Eye (tissue), 1 donor: ENCODE measurements at regions not wholly inside any gene's neighbourhood (a gene's known extent, or its start where the extent isn't known, plus 50 kb on each side); places are given as distances from the start of the nearest gene placed in this dataset.

Experiments used
- DNase-seq: peaks from one replicate; pipeline ENCODE4 v3.0.0-alpha.2; 2015

- DNase-seq, result no peak
Observed at GRCh38 chr2:203789618-203790017, 78.0 kb upstream of the CTLA4 start.

DNA sequence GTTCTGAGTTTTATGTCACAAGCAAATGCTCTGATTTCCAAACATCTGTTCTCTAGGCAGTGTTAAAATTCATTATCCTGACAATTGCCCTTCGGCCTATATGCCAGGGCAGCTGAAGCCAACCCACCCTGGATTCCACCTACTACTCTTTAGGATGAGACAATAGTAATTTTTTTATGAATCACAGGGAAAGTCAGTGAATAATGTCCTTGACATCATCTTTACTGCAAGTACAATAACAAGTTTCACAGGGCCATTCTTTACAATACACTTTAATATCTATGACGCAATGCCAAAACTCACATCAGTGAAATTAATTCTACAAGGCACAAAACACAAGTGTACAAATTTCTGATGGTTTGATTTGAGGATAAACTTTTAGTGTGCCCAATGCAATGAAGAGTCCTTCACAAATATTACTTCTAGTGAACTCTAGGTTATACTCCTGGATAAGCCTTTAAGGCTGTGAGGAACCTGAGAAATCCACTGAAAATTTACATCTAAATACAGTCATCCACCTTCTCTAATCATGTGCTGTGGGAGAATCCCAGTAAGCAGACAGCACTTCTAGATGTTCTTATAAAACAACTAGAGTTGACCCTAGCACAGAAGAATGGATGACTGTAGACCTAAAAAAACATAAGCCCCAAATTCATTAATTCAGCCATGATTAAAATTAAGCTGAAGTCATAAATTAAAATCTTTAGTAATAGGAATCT lies 77.3 kb upstream of the CTLA4 start:
- no peak for DNase-seq

- DNase-seq, result no peak
Observed at GRCh38 chr2:203796248-203797010, 71.1 kb upstream of the CTLA4 start.

DNA sequence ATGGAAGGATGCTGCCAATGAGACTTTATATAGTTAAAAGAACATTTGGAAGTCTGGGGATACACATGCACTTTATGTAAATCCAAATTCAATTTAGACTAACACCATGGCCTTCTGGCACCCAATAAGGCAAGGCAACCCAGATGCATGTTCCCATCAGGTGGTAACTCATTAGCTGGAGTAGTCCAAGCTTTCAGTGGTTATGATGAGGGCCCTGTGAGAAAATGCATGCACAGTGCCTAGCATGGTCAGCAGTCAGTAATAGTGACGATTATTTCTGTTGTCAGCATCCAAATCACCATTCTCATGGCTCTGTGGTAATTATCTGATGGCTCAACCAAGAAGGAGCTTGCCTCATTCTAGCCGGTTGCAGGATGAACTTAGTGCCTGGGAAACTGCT lies 70.3 kb upstream of the CTLA4 start:
- DNase-seq, result peak; percentile 31

DNA sequence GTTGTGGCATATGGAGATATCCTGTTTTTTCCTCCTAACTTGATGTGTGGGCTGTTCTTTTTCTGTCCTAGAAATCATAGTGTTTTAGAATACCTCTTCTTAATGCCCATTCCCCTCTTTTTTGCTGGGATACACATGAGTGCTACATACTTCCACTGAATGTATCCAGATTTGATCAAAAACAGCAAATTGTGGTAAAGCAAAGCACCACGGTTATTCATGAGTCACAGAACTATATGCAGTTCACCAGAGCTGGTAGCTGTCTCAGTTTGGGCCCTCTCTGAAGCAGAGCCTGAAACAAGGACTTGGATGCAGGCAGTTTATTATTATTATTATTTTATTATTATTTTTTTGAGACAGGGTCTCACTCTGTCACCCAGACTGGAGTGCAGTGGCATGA lies 69.9 kb upstream of the CTLA4 start:
- no peak for DNase-seq

DNA sequence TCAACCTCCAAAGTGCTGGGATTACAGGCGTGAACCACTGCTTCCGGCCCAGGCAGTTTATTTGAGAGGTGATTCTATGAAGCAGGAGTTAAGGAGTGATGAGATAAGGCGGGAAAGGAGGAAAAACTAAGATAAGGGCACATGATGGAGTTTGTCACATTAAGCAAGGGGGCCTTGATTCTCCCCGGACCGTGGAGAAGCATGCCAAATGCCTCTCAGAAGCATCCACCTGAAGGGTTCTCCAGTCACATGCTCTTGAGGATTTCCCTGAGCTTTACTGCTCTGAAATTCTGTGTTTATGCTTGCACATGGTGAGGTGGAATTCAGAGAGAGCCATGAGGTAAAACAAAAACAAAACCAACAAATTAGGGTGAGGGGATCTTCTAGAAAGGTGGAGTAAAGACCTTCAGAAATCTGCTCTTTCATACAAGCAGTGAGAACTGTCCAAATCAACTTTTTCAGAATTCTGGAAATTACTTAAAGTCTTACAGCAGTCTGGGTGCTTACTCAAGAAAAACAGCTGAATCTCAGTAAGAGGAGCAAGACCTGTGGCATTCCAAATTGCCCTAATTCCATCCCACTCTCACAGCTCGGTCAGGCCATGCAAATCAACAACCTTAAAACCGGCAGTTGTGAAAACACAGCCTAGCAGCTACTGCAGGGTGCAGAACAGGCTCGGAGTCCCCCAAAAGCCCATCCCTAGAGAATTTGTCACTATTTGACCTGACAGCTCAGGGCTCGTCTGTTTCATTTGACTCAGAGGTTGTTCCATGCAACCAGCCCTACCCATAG lies 69.1 kb upstream of the CTLA4 start:
- DNase-seq, result no peak

DNA sequence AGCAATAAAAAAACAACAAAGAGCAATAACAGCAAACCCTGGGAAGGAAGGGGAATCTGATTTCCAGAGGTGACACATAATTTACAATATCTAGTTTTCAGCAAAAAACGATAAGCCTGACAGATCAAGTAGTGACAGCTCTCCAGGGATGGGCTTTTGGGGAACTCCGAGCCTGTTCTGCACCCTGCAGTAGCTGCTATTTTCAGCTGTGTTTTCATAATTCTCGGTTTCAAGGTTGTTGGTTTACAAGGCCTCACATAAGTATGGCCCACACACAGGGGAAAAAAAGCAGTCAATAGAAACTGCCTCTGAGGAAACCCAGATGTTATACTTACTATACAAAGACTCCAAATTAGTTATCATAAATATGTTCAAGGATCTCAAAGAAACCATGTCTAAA lies 67.7 kb upstream of the CTLA4 start:
- no peak for DNase-seq

GRCh38 chr2:203800783-203801182 lies 66.8 kb upstream of the CTLA4 start:
- no peak for DNase-seq

DNA sequence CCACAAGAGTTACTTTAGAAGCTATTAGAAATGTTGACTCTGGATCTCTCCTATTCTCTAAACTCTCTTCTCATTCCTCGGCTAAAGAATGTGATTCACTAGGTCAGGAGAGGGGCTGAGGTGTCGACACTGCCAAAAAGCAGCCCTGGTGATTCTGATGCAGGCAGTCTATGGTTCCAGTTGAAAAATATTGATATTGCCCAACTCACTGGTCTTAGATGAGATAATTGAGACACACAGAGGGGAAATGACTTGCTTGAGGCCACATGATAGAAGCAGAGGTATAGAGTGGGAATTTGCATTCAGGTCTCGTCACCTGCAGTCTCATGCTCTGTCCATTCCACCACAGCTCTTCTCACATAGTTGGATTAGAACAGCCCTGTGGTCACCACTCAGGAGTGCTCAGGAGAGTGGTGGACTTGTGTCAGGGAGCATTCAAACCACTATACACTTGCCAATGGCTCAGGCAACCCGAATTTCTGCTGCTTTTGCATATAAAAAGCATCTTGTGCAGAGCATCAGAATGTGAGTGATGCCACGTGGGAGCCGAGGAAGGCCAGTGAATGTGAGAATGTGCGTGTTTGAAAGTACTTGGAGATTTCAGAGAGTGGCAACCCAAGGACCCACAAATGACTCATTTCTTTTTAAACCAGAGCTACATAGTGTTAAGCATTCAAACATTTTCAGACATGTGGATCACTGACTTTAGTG lies 65.1 kb upstream of the CTLA4 start:
- no peak for DNase-seq

DNA sequence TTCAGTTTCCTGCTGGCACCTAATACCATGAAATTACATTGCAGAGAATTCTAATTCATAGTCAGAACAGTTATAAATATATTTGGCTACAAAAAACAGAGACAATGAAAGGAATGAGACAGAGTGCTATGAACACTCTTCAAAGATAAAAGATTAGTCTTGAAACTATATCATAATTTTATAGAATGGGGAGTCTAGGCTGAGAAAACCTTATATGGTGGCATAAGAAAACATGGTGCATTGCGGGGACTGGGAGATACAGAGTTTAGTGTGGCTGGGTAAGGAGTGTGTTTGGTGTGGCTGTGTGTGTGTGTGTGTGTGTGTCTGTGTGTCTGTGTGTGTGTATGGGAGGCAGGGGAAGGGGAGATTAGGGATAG lies 64.5 kb upstream of the CTLA4 start:
- no peak for DNase-seq

DNA sequence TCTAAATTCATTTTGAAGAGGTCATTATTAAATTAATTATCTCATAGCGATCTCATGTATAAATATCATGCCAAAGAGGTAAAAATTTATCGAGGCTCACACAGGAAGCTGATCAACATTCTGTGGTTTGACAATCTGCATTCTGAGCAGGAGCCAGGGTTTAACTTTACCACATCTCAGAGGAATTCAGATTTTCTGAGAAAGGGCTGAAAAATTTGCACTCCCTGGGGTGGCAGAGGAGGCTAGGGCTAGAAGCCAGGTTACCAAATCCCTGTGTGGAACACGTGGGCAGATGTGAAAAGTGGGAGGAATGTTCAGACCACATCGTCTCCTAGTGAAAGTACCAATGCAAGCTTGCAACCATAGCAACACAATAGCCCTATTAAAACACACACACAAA lies 63.5 kb upstream of the CTLA4 start:
- DNase-seq, result peak; percentile 40

GRCh38 chr2:203804764-203805485 lies 62.6 kb upstream of the CTLA4 start:
- DNase-seq, result no peak

GRCh38 chr2:203805486-203805838 lies 62.1 kb upstream of the CTLA4 start:
- no peak for DNase-seq

DNA sequence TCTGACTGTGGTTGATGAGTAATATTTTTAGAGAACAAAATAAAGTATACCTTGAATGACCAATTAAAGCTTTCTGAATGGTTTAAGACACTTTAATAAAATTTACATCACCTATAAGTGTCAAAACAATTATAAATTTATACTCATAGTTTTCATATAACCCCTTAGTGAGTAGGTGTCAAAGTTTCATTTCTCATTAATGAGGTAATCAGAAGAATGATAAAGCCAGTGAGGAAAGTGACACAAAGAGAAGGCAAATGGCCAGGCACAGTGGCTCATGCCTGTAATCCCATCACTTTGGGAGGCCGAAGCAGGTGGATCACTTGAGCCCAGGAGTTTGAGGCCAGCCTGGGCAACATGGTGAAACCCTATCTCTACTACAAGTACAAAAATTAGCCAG lies 60.8 kb upstream of the CTLA4 start:
- DNase-seq, result no peak

DNA sequence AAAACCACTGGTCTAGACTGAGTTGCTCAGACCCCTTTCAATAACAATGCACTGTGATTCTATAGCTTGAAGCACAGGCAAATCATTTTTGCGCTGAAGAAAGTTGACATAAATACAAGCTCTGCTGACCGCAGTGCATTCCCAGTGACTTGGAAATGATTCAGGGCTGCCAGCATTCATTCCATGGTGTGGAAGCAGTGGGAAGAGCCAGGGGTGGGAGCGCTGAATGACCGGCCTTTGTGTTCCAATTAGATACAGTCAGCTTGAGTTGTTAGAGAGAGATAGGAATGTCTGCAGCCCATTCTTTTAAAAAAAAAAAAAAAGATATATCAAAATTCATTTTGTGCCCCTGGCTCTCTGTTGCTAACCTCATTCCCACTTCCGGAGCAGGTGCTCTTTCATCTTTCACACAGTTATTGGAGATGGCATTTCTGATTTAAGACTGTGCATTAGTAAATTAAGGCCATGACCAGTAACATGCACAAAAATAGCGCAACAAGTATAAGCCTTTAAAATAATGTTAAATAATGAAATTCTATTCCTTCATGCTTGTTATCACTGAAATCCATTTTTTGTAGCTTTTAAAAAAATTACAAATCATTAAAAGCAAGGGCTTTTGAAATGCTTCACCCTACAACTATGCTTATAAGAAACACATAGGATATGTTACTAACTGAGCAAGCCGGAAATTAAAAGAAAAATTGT lies 59.4 kb upstream of the CTLA4 start:
- peak; percentile 92 for DNase-seq

DNA sequence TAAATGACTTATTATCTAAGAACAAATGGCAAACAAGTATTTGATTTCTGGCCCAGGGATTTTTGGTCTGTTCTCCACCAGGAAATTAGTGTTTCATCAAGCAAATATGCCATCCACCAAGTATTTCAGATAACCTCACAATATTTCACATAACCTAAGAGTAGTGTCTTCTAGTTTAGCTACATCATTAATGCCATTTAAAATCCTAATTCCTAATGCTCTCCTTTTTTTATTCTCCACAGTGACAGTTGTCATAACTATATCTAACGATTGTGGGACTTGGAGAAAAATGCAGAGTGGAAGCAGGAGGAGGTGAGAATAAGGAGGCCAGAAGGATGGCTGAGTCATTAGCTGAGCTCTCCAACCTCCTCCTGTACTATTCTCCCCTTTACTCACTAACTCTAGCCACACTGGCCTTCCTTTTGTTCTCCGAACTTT lies 58.5 kb upstream of the CTLA4 start:
- DNase-seq, result peak; percentile 27

DNA sequence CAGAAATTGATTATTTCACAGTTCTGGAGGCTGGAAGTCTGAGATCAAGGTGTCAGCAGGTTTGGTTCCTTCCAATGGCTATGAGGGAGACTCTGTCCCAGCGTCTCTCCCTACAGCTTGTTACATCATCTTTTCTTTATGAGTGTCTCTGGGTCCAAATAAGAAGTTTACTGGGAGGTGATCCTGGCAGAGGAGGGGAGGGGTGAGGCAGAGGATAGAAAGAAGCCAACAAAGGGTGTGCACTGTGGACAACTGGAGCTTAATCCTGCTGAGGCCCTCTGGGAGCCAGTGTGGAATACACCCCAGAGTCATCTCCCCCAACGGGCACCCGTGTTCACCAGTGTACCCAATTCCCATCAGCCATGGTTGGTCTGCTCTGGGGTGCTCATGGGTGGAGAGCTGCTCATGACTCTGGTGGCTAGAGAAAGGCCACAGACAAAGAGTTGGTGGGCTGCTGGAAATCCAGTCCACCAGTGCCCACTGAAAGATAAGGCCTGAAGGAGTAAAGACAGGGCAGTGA lies 57.5 kb upstream of the CTLA4 start:
- no peak for DNase-seq

GRCh38 chr2:203811491-203812221 lies 55.9 kb upstream of the CTLA4 start:
- peak; percentile 24 for DNase-seq

GRCh38 chr2:203812294-203813221 lies 55.0 kb upstream of the CTLA4 start:
- DNase-seq, result no peak

- no peak for DNase-seq
Observed at GRCh38 chr2:203813684-203814083, 53.9 kb upstream of the CTLA4 start.
